SK-N-SH treated with all-trans-retinoic acid at 6 μM for 48 hours (cell line): ENCODE measurements at regions not wholly inside any gene's neighbourhood (a gene's known extent, or its start where the extent isn't known, plus 50 kb on each side); places are given as distances from the start of the nearest gene placed in this dataset.

Source experiments
- ARNTL ChIP-seq: fragments of 450-650 bp; formaldehyde crosslinking; IDR thresholded peaks from 2 replicates; pipeline ENCODE4 v1.5.0; 2020; ENCODE audit warnings: low read depth, mild to moderate bottlenecking, moderate library complexity, borderline replicate concordance
- BACH2 ChIP-seq: fragments of 250-450 bp; sonication (Bioruptor Pico); IDR thresholded peaks from 2 replicates; pipeline ENCODE4 v1.9.0; 2021; ENCODE audit warnings: mild to moderate bottlenecking, borderline replicate concordance
- CREB5 ChIP-seq: fragments of 250-450 bp; sonication (Bioruptor Pico); IDR thresholded peaks from 2 replicates; pipeline ENCODE4 v1.5.1; 2020; ENCODE audit warnings: low read depth, mild to moderate bottlenecking, moderate library complexity
- CSDC2 ChIP-seq: fragments of 250-450 bp; sonication (Bioruptor Pico); IDR thresholded peaks from 2 replicates; pipeline ENCODE4 v1.5.0; 2020; ENCODE audit warnings: mild to moderate bottlenecking, moderate library complexity
- ISL1 ChIP-seq: fragments of 250-450 bp; sonication (Bioruptor Pico); IDR thresholded peaks from 2 replicates; pipeline ENCODE4 v2.1.2; 2022; ENCODE audit warnings: mild to moderate bottlenecking, moderate library complexity
- PATZ1 ChIP-seq: fragments of 250-450 bp; sonication (Bioruptor Pico); IDR thresholded peaks from 2 replicates; pipeline ENCODE4 v1.8.0; 2020; ENCODE audit warnings: mild to moderate bottlenecking, moderate library complexity, borderline replicate concordance
- RARB ChIP-seq: fragments of 250-450 bp; sonication (Bioruptor Pico); IDR thresholded peaks from 2 replicates; pipeline ENCODE4 v1.8.0; 2021; ENCODE audit warnings: mild to moderate bottlenecking, moderate library complexity
- TCF4 ChIP-seq: fragments of 250-450 bp; sonication (Bioruptor Pico); IDR thresholded peaks from 2 replicates; pipeline ENCODE4 v1.8.0; 2021; ENCODE audit warnings: mild to moderate bottlenecking, moderate library complexity, borderline replicate concordance

GRCh38 chr5:159702301-159702700 is 214.0 kb upstream of the ADRA1B start:
- no peak for TF ChIP-seq ARNTL (CRISPR knock-in tag)
- no peak for TF ChIP-seq ISL1
- no peak for TF ChIP-seq RARB (CRISPR knock-in tag)
- TF ChIP-seq CREB5, result no peak
- no peak for TF ChIP-seq CSDC2
- no peak for TF ChIP-seq BACH2 (CRISPR knock-in tag)
- no peak for TF ChIP-seq TCF4 (CRISPR knock-in tag)
- TF ChIP-seq PATZ1 (CRISPR knock-in tag), result no peak
